Ishikawa (cell line): ENCODE measurements at regions not wholly inside any gene's neighbourhood (a gene's known extent, or its start where the extent isn't known, plus 50 kb on each side); places are given as distances from the start of the nearest gene placed in this dataset.

Experiments used
- CEBPB ChIP-seq: IDR thresholded peaks from 2 replicates; pipeline ENCODE4 v1.6.1; 2012
- CREB1 ChIP-seq: IDR thresholded peaks from 2 replicates; pipeline ENCODE4 v1.6.1; 2012; ENCODE audit warnings: low read depth
- EGR1 ChIP-seq: IDR thresholded peaks from 2 replicates; pipeline ENCODE4 v1.6.1; 2012
- EP300 ChIP-seq: IDR thresholded peaks from 2 replicates; pipeline ENCODE4 v1.6.1; 2012; ENCODE audit warnings: borderline replicate concordance
- FOXM1 ChIP-seq: IDR thresholded peaks from 2 replicates; pipeline ENCODE4 v1.6.1; 2012; ENCODE audit warnings: low read depth, borderline replicate concordance
- MAX ChIP-seq: IDR thresholded peaks from 2 replicates; pipeline ENCODE4 v1.6.1; 2012
- NFIC ChIP-seq: IDR thresholded peaks from 2 replicates; pipeline ENCODE4 v1.6.1; 2012
- RAD21 ChIP-seq: IDR thresholded peaks from 2 replicates; pipeline ENCODE4 v1.6.1; 2012; ENCODE audit warnings: low read depth
- REST ChIP-seq: IDR thresholded peaks from 2 replicates; pipeline ENCODE4 v1.6.1; 2012; ENCODE audit warnings: low read depth, mild to moderate bottlenecking
- TAF1 ChIP-seq: IDR thresholded peaks from 2 replicates; pipeline ENCODE4 v1.6.1; 2012; ENCODE audit warnings: low read depth, mild to moderate bottlenecking
- TCF12 ChIP-seq: IDR thresholded peaks from 2 replicates; pipeline ENCODE4 v1.6.1; 2012; ENCODE audit warnings: low read depth
- TEAD4 ChIP-seq: IDR thresholded peaks from 2 replicates; pipeline ENCODE4 v1.6.1; 2012
- USF1 ChIP-seq: IDR thresholded peaks from 2 replicates; pipeline ENCODE4 v1.6.1; 2012
- YY1 ChIP-seq: IDR thresholded peaks from 2 replicates; pipeline ENCODE4 v1.6.1; 2012; ENCODE audit warnings: low read depth
- ZBTB7A ChIP-seq: IDR thresholded peaks from 2 replicates; pipeline ENCODE4 v1.6.1; 2012; ENCODE audit warnings: low read depth

GRCh38 chr5:72623936-72624335 is 116.7 kb upstream of the ZNF366 start:
- TF ChIP-seq EP300 (no peak), RAD21 (no peak), MAX (no peak), CEBPB (no peak), YY1 (no peak), TCF12 (no peak), TAF1 (no peak), ZBTB7A (no peak), CREB1 (no peak), NFIC (no peak), TEAD4 (no peak), EGR1 (no peak), USF1 (no peak), FOXM1 (no peak), REST (no peak)

GRCh38 chr5:72623323-72623722 is 116.1 kb upstream of the ZNF366 start:
- TF ChIP-seq CEBPB (no peak), TCF12 (no peak), YY1 (no peak), EGR1 (no peak), ZBTB7A (no peak), RAD21 (no peak), TEAD4 (no peak), FOXM1 (no peak), NFIC (no peak), MAX (no peak), CREB1 (no peak), EP300 (no peak), REST (no peak), TAF1 (no peak), USF1 (no peak)

GRCh38 chr5:72622170-72622760 is 115.1 kb upstream of the ZNF366 start:
- TF ChIP-seq FOXM1 (no peak), USF1 (no peak), YY1 (no peak), EP300 (no peak), NFIC (no peak), RAD21 (no peak), MAX (no peak), EGR1 (no peak), CREB1 (no peak), ZBTB7A (no peak), TEAD4 (no peak), TAF1 (no peak), TCF12 (no peak), CEBPB (no peak), REST (no peak)

- TF ChIP-seq FOXM1 (no peak), USF1 (no peak), NFIC (no peak), TCF12 (no peak), EGR1 (no peak), YY1 (no peak)
Measured at GRCh38 chr5:72621576-72621975, 114.4 kb upstream of the ZNF366 start.
